B cell (primary cell): ENCODE measurements at regions not wholly inside any gene's neighbourhood (a gene's known extent, or its start where the extent isn't known, plus 50 kb on each side); places are given as distances from the start of the nearest gene placed in this dataset.

Experiments
- EZH2 ChIP-seq: IDR thresholded peaks from 2 replicates; pipeline ENCODE4 v1.6.1; 2012; ENCODE audit warnings: borderline replicate concordance, low read depth, mild to moderate bottlenecking, moderate library complexity, low read length; ENCODE audit not compliant: insufficient read depth, poor library complexity, severe bottlenecking
- TF ChIP-seq, protein P1 (sequence below): fragments of 200-600 bp; IDR thresholded peaks from one replicate; pipeline ENCODE4 v1.8.0; 2022; ENCODE audit warnings: antibody characterized with exemption, mild to moderate bottlenecking

DNA sequence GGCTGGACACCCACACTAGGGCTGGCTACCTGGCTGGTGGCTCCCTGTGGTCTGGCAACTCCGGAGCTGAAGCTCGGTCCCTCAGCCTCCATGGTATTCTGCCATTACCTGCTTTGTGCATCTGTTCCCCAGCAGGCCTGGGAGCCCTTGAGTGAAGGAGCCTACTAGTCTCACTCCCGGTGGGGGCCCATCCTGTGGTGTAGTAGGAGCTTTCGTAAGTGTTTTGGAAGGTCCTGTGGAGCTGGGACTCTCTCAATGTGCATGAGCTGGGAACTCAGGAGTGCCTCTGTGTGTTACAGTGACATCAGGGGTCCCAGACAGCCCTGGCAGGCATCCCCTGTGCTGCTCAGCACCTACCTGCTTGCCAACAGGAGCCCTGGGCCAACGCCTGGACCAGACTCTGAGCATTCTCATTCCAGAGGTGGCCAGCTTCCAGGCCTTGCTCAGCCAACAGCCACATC lies 267.1 kb downstream of the GADD45G start:
- TF ChIP-seq, protein P1, sequence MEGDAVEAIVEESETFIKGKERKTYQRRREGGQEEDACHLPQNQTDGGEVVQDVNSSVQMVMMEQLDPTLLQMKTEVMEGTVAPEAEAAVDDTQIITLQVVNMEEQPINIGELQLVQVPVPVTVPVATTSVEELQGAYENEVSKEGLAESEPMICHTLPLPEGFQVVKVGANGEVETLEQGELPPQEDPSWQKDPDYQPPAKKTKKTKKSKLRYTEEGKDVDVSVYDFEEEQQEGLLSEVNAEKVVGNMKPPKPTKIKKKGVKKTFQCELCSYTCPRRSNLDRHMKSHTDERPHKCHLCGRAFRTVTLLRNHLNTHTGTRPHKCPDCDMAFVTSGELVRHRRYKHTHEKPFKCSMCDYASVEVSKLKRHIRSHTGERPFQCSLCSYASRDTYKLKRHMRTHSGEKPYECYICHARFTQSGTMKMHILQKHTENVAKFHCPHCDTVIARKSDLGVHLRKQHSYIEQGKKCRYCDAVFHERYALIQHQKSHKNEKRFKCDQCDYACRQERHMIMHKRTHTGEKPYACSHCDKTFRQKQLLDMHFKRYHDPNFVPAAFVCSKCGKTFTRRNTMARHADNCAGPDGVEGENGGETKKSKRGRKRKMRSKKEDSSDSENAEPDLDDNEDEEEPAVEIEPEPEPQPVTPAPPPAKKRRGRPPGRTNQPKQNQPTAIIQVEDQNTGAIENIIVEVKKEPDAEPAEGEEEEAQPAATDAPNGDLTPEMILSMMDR: no peak
- no peak for TF ChIP-seq EZH2
